SH-SY5Y (cell line): ENCODE measurements at regions not wholly inside any gene's neighbourhood (a gene's known extent, or its start where the extent isn't known, plus 50 kb on each side); places are given as distances from the start of the nearest gene placed in this dataset.

Source experiments
- GATA2 ChIP-seq: IDR thresholded peaks from 2 replicates; pipeline ENCODE4 v1.6.1; 2011; ENCODE audit warnings: mild to moderate bottlenecking, low read depth, low read length
- GATA3 ChIP-seq: IDR thresholded peaks from 2 replicates; pipeline ENCODE4 v1.6.1; 2011; ENCODE audit warnings: low read depth, mild to moderate bottlenecking, low read length, moderate library complexity

DNA sequence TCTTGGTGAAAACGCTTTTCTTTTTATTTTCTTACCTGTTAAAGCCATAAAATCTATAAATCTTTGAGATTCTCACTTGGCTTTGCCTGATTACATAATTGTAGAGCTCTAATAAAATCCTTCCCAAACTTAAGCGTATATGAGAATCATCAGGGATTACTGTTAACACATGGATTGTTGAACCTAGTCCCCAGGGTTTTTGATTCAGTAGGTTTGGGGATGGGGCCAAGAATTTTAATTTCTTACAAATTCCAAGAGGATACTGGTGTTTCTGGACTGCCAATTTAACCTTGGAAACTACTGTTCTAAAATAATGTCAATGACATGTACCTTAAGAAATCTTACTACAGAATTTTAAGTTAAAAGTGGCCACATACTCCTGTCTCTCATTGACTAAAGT is 694.2 kb downstream of the BRINP3 start:
- TF ChIP-seq GATA2 (no peak), GATA3 (no peak)
